ENCODE measurements at regions not wholly inside any gene's neighbourhood (a gene's known extent, or its start where the extent isn't known, plus 50 kb on each side); places are given as distances from the start of the nearest gene placed in this dataset.
"Not testable (repeated sequence)": the region's sequence is repeated elsewhere in the genome, so short reads cannot be mapped to it uniquely, and the experiment has no call there.

DNA sequence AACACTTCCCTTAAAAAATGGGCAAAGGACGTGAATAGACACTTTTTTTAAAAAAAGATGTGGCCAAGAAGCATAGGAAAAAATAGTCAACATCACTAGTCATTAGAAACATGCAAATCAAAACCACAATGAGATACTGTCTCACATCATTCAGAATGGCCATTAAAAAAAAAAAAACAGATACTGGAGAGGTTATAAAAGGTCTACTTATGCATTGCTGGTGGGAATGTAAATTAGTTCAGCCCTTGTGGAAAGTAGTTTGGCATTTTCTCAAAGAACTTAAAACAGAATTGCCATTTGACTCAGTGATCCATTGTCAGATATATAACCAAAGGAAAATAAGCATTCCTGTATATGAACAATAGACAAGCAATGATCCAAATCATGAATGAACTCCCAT is 352.8 kb upstream of the EPHA5 start:
- DNase-seq (ENCODE audit: low spot score) = no peak

DNA sequence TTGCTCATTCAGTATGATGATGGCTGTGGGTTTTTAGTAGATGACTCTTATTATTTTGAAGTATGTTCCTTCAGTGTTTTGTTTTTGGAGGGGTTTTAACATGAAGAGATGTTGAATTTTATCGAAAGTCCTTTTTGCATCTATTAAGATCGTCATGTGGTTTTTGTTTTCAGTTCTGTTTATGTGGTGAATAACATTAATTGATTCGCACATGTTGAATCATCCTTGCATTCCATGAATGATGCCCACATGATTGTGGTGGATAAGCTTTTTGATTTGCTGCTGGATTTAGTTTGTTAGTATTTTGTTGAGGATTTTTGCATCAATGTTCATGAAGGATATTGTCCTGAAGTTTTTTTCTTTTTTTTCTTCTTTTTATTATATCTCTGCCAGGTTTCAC is 347.4 kb upstream of the EPHA5 start:
- DNase-seq (ENCODE audit: low spot score) = no peak

DNA sequence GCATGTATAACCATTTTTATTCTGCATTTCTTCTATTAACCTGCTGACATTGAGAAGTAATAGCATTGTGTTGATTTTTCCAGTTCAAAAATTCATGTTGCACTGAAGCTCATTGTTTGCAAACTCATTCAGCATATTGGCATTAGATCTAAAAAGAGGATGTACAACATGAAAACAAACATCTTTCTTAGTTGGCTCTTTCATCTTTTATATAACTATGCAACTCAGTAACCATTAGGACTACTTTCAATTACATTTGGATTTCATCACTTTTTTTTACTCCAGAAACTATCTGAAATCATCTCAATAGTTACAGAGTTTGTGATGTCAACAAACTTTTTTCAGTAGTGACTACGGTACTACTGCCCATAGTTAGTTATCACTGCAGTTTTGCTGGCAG is 346.0 kb upstream of the EPHA5 start:
- DNase-seq (ENCODE audit: low spot score) = no peak

DNA sequence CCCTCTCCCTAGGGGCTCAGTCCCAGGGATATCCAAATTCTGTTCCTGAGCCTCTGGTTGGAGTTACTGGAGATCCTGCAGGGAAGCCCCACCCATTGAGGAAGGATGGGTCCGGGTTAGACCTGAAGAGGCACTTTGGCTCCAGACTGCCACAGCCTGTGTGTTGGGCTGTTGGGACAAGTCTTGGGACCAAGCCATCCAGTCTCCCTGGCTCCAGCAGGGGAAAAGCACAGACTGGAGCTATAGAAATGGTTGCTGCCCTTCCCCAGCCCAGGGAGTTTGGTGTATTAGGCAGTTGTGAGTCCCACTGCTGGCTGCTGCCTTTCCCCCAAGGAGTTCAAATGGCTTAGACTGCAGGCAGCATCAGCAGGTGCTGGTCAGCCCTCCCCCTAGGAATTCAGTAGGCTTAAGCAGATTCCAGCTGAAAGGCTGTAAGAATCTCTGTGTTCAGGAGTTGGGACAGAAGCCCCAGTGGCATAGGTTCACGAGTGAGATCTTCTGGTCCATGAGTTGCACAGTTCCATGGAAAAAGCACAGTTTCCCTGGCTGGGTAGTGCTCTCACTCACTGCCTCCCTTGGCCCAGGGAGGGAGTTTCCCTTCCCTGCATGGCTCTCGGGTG is 344.0 kb upstream of the EPHA5 start:
- no peak for DNase-seq (ENCODE audit: low spot score)

DNA sequence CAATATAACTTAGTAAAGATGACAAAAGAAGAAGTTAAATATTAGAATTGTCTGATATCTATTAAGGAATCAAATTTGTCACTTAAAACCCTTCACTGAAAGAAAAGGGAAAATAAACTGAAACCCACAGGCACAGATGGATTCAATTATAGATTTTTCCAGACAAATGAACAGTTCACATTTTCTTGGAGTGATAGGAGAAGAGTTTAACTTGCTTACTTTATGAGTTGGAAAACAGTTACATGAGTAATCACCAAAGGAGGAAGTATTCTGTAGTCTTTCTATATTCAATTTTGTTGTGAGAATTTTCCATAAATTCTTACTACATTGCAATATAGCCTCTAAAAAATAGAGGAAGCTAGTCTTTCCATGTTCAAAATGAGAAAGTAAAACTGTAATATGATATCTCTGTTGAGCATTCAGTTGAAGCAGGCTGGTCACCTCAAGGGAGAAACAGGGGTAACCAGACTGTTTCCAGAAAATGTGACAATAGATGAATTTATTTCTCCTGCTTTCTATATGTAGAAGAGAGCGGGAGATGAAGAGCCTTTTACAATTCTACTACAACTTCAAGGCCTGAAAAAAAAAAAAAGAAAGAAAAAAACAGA is 330.3 kb upstream of the EPHA5 start:
- no peak for DNase-seq (ENCODE audit: low spot score)

DNA sequence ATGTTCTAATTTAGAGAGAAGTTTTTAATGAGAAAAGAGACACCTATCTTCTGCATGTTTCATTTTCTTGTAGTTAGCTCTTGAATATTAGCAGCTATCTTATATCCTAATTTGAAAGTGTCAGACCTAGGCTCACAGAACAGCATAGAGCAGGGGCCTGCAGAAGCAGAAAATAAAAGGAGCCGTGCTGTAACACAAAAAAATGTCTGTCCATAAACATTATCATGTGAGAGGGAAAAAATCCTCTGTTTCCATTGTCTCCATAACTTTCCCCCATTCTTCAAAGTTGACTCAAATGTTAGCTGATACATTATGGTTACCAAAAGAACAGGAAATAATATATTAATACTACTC is 329.2 kb upstream of the EPHA5 start:
- DNase-seq (ENCODE audit: low spot score) = no peak

DNA sequence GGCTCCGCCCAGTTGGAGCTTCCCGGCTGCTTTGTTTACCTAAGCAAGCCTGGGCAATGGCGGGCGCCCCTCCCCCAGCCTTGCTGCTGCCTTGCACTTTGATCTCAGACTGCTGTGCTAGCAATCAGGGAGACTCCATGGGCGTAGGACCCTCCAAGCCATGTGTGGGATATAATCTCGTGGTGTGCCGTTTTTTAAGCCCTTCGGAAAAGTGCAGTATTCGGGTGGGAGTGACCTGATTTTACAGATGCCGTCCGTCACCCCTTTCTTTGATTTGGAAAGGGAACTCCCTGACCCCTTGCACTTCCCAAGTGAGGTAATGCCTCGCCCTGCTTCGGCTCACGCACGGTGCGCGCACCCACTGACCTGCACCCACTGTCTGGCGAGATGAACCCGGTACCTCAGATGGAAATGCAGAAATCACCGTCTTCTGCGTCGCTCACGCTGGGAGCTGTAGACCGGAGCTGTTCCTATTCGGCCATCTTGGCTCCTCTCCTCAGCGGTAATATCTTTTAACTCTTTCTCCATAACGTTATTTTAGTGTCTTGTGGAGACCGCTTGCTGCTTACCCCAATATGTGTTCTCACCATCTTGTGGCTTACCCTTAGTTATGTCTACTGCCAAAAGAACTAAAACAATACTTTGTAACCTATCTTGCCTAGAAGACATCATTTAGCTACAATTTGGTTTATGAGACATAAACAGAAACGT is 328.7 kb upstream of the EPHA5 start:
- not testable (repeated sequence) for DNase-seq (ENCODE audit: low spot score)

DNA sequence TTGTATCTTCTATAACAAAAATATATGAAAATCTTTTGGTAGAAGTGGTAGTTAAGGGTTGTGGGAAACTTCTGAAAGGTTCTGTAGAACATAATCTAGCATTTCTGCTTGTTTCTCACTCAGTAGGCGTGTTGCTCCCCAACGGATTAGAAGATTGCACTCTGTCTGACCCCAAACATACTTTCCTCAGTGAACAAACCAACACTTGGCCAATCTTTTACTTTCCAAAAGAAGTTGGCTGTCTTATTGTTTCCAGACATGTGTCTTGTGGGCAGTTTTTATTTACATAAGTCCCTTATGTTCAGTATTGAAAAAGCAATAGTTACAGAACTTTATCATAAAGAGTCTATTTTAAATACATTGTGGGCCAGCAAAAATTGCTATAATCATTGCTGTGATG is 312.8 kb upstream of the EPHA5 start:
- DNase-seq (ENCODE audit: low spot score) = no peak

DNA sequence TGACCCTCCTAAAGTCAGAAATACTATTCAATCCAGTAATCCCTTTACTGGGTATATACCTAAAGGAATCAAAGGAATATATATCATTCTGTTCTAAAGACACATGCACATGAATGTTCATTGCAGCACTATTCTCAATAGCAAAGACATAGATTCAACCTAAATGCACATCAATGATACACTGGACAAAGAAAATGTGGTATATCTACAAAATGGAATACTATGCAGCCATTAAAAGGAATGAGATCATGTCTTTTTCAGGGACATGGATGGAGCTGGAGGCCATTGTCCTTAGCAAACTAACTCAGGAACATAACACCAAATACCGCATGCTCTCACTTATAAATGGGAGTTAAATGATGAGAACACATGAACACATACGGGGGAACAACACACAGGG is 306.0 kb upstream of the EPHA5 start:
- DNase-seq (ENCODE audit: low spot score) = no peak

DNA sequence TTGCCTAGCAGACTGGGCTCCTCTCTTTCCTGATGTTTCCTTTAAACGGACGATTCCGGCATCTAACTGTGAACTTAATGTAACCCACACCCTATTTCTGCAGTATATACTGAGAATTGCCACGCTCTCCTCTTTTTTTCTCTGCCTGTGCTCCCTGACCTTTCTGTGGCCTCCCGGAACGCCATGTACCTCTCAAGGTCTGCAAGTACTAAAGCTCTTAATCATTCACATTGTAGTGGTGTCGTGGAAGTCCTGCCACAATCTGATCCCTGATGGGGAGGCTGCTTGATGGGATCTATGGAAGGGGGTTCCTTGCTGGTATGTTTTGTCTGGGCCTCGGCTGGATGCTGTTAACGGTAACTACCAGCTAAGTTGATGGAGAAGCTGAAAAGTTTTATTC is 302.9 kb upstream of the EPHA5 start:
- no peak for DNase-seq (ENCODE audit: low spot score)

DNA sequence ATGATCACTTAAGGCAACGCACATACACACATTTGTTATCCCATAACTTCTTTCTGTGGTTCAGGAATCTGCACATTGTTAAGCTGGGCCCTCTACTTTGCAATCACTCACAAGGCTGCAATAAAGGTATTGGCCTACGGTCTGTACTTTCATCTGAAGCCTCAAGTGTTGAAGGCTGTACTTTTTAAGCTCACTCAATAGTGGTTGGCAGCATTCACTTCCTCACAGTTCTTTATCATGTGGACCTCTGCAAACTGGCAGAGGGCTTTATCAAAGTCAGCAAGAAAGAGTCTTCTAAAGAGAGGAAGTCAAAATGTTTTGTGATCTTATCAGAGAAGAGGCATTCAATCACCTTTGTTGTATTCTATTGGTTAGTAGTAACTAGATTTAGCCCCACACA is 301.4 kb upstream of the EPHA5 start:
- DNase-seq (ENCODE audit: low spot score) = no peak

DNA sequence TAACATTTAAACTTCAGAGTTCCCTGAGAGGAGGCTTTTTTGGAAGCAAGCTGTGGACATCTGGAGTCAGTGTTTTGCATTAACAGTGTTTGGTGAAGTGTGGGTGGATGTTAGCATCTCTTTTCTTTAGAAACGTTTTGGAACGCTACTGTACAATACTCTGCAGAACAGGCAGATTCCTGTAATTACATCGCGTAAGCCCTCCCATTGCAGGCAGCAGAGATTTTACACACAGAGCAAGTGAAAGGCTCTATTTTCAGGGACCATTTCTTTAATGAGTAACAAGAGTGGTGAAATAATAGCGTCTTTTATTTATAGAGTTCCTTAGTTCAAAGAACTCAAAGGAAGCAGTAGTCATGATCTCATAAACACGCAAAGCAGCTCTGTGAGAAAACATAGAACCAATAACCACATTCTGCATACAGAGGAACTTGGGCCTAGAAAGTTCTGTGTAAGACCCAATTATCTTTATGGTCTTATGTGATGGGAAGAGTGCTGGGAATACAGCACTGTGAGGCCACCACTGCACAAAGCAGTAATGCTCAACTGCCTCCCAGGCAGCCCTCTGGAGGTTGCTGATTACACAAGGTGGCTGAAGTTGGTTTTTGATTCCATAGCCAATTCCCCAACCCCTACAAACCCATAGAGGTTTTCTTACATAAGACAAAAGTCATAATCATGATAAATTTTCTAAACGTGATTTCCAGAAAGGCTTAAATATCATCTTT is 298.7 kb upstream of the EPHA5 start:
- DNase-seq (ENCODE audit: low spot score) = peak; percentile 1

DNA sequence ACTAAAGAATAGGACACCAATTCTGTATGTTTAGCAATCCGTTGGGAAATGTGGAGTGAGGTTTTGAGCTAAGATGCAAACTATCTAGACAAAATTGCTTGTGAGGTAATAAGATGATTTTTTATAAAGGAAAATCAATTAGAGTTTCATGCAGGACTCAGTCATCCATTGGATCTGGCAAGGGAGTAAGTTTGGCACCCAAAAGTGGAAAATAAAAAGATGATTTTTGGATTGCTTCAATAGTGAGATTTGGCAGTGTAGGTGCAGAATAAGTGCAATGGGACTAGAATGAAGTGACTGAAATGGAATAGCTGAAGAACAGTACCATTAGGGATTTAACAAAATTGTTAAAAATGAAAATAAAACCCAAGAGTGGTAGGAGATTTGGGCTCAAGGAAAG is 290.5 kb upstream of the EPHA5 start:
- DNase-seq (ENCODE audit: low spot score) = no peak

DNA sequence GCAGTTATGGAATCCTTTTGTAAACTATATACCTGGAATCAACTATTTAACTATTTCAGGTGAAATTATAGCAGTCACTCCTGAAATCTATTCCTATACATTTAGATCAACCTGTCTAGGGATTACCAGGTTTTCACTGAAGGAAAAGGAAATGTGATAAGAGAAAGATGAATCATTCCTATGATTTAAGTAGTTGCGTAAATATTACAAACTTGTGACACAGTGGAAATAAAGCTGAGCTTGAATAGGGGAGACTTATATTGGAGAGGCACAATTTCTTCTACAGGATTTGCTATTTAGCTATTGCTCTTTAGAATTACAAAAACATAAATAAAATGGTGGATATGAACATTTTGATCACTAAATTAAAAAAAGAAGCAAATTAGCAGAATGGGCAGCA is 284.1 kb upstream of the EPHA5 start:
- DNase-seq (ENCODE audit: low spot score) = no peak

DNA sequence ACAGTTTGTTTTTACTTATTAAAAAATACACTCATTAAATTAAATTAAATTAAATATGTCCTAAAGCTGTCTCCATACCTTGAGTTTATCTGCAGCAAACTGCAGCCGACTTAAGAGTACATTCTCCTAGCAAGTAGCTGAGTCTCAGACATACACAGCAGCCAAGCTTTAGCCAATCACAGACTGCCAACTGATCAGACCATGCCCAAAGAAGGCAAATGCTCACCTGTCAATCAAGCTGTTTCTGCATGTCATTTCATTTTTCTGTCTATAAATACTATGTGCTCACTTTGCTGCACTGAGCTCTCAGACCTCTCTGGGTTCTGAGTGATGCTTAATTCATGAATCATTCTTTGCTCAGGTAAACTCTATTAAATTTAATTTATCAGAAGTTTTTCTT is 280.9 kb upstream of the EPHA5 start:
- DNase-seq (ENCODE audit: low spot score) = no peak

DNA sequence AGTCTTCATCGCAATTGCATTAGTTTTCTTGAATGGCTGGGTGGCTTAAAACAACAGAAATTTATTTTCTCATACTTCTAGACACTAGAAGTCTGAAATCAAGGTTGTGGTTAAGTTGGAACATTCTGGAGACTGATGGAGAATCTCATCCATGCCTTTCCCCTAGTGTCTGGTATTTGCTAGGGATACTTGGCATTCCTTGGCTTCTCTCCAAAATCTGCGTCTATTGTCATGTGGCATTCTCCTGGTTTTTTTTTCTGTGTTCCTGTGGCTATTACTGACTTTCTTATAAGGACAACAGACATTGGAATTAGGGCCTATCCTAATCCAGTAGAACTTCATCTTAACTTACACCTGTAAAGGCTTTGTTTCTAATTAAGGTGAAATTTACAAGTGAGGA is 272.8 kb upstream of the EPHA5 start:
- DNase-seq (ENCODE audit: low spot score) = peak; percentile 88

DNA sequence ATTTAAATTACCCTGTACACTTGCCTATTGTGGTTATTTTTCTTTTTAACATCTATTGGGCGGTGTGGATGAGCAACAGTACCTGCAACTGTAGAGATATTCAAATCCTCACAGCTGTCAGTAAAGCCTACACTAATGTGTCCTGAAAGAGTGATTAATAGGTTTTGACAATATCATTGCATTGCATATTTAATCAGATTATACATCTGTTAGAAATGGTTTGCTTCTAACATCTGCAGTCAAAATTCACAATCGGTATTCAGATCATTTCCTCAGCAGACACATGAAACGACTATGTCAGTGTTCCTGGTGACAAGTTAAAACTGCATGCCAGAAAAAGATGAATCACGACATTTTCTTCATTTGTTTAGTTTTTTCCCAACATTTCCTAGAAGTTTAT is 254.6 kb upstream of the EPHA5 start:
- DNase-seq (ENCODE audit: low spot score) = no peak

DNA sequence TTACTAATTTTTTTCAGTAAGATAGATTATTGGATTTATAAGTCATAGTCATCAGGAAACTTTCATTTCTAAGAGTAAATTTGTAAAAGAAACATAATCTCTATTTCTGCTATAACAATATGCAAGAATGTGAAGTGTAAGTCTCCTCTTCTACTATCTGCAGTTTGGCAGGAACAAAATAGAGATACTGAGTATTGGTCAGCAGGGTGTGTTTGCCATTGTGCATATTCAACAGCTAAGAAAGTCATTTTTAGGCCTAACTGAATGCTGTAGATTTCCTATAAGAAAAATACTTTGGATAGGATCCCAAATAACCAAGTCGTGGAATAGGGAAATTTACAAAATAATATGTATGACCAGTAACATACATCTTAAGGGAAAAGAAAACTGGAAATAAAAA is 253.3 kb upstream of the EPHA5 start:
- DNase-seq (ENCODE audit: low spot score) = no peak

DNA sequence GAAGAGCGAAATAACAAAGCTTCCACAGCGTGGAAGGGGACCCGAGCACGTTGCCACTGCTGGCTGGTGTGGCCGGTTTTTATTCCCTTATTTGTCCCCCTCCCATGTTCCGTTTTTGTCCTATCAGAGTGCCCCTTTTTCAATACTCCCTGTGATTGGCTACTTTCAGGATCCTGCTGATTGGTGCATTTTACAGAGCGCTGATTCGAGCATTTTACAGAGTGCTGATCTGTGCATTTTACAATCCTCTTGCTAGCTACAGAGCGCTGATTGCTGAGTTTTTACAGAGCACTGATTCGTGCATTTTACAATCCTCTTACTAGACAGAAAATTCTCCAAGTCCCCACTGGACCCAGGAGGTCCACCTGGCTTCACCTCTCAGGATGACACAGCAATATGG is 250.9 kb upstream of the EPHA5 start:
- DNase-seq (ENCODE audit: low spot score) = no peak

DNA sequence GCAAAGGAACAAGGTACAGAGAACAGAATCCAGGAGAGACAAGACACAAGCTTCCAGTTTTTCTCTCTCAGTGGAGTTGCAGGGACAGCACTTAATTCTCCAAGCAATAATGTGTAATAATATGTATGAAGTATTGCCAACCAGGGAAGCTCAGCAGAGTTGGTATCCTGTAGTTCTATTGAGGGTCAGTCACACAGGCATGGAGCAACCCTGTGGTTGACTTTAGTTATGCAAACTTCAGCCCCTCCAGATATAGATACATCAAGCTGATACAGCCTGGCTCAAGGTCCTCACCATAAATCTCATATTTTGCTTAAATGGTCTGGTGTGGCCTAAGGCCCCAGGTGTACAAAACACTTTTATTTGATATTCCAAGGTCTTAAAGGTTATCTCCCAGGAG is 248.6 kb upstream of the EPHA5 start:
- DNase-seq (ENCODE audit: low spot score) = no peak

DNA sequence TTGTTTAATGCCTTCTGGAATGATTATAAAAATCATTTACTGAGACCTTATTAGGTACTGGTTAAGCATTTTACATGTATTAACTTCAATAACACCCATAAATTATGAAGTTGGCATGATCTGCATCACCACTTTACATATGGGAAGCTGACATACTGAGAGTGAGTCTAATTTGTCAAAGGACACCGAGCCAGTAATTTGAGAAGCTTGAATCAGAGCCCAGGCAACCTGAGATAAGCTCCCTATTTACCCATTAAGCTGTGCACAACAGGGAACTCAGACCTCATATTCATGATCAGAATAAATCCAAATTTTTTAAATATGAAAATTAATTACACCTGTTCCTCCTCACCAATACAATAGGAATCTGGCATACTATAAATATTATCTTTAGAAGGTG is 247.9 kb upstream of the EPHA5 start:
- no peak for DNase-seq (ENCODE audit: low spot score)

DNA sequence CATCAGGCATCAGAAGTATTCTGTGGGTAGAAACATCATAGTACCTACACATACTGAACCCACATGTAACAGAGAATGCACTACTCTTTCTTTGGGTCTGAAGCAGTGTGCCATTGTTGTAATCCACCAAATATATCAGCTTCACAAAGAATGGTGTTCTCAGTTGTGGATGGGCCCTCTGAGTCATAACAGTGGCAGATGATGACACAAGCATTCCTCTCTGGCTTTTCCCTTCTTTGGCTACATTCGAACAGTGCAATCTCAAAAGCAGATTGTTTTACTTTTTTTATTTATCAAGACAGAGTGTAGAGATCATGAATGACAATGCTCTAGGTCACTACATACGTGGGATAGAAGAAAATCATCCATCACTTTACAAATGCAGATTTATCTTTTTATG is 247.2 kb upstream of the EPHA5 start:
- peak; percentile 3 for DNase-seq (ENCODE audit: low spot score)

DNA sequence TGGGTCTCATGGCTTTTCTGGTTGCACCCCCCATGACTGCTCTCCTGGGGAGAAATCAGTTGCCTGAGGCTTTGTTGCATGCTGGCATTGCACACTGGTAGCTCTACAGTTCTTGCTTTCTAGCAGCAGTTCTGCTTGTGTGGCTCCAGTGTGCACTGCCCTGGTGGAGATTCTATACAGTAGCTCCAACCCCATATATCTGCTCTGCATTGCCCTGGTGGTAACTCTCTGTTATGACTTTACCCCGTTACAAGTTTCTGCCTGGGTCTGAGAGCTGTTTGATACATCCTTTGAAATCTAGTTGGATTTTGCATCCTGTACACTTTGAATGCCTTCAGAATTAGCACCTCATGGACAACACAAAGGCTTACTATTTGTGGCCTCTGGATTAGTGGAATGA is 241.4 kb upstream of the EPHA5 start:
- DNase-seq (ENCODE audit: low spot score) = no peak

Data from kidney tubule cell (primary cell).